NT2/D1 (cell line): ENCODE measurements at regions not wholly inside any gene's neighbourhood (a gene's known extent, or its start where the extent isn't known, plus 50 kb on each side); places are given as distances from the start of the nearest gene placed in this dataset.
"Not testable (repeated sequence)": the region's sequence is repeated elsewhere in the genome, so short reads cannot be mapped to it uniquely, and the experiment has no call there.

Experiments used
- DNase-seq: peaks from one replicate; pipeline ENCODE4 v3.0.0-alpha.2; 2011; ENCODE audit warnings: low read depth, low spot score
- H3K27me3 ChIP-seq: 2 replicates; pipeline ENCODE4 v1.6.0; 2011; ENCODE audit warnings: mild to moderate bottlenecking; ENCODE audit not compliant: insufficient read length, insufficient read depth
- H3K36me3 ChIP-seq: 2 replicates; pipeline ENCODE4 v1.6.1; 2011; ENCODE audit warnings: mild to moderate bottlenecking, low read length, mixed read lengths; ENCODE audit not compliant: insufficient read depth, insufficient read length
- H3K4me1 ChIP-seq: 2 replicates; pipeline ENCODE4 v1.5.1; 2011; ENCODE audit not compliant: insufficient read depth, insufficient read length
- H3K4me3 ChIP-seq: 2 replicates; pipeline ENCODE4 v1.5.1; 2011; ENCODE audit warnings: low read depth; ENCODE audit not compliant: insufficient read length
- H3K9ac ChIP-seq: 2 replicates; pipeline ENCODE4 v1.6.0; 2011; ENCODE audit warnings: low read depth; ENCODE audit not compliant: insufficient read length
- H3K9me3 ChIP-seq: 2 replicates; pipeline ENCODE4 v1.5.1; 2011; ENCODE audit warnings: mild to moderate bottlenecking, low read length; ENCODE audit not compliant: insufficient read depth
- SUZ12 ChIP-seq: IDR thresholded peaks from 2 replicates; pipeline ENCODE4 v1.6.1; 2011; ENCODE audit not compliant: insufficient read length, insufficient read depth; ENCODE audit errors: extremely low read depth
- YY1 ChIP-seq: IDR thresholded peaks from 2 replicates; pipeline ENCODE4 v1.6.1; 2011; ENCODE audit not compliant: insufficient read length, insufficient read depth
- ZNF274 ChIP-seq: IDR thresholded peaks from 2 replicates; pipeline ENCODE4 v1.6.1; 2011; ENCODE audit warnings: mild to moderate bottlenecking, low read depth, low read length

- Histone ChIP-seq H3K4me1 (no peaks in the 10 kb centered on the region), H3K9me3 (peaks cover 4% of the 10 kb centered on the region; the same call in 1 of the 2 replicates), H3K36me3 (no peaks in the 10 kb centered on the region), H3K4me3 (no peak overlapping the region), H3K9ac (no peak overlapping the region), H3K27me3 (no peaks in the 10 kb centered on the region)
- TF ChIP-seq ZNF274 (no peak), SUZ12 (no peak), YY1 (no peak)
- DNase-seq: no peak
Observed at GRCh38 chr5:67802766-67803165, 412.8 kb upstream of the PIK3R1 start.

- H3K4me1 ChIP-seq: no peaks in the 10 kb centered on the region
- no peak overlapping the region for H3K9ac ChIP-seq
- no peaks in the 10 kb centered on the region for H3K27me3 ChIP-seq
- TF ChIP-seq SUZ12 (no peak), ZNF274 (no peak), YY1 (no peak)
- no peak for DNase-seq
- no peak overlapping the region for H3K4me3 ChIP-seq
- H3K9me3 ChIP-seq: peaks cover 4% of the 10 kb centered on the region; the same call in 1 of the 2 replicates
- no peaks in the 10 kb centered on the region for H3K36me3 ChIP-seq
Observed at GRCh38 chr5:67799732-67800234, 415.8 kb upstream of the PIK3R1 start.

- H3K27me3 ChIP-seq, H3K9me3 ChIP-seq, H3K4me3 ChIP-seq, H3K4me1 ChIP-seq, DNase-seq, H3K9ac ChIP-seq, H3K36me3 ChIP-seq: not testable (repeated sequence)
Observed at GRCh38 chr5:67798470-67798869, 417.1 kb upstream of the PIK3R1 start.

GRCh38 chr5:67795781-67796477, 419.6 kb upstream of the PIK3R1 start:
- DNase-seq: no peak
- no peaks in the 10 kb centered on the region; the same call in 1 of the 2 replicates for H3K9me3 ChIP-seq
- no peak for TF ChIP-seq YY1
- no peak for TF ChIP-seq SUZ12
- no peak for TF ChIP-seq ZNF274
- no peaks in the 10 kb centered on the region for H3K4me1 ChIP-seq
- H3K4me3 ChIP-seq: no peak overlapping the region
- H3K27me3 ChIP-seq: no peaks in the 10 kb centered on the region
- H3K36me3 ChIP-seq: no peaks in the 10 kb centered on the region
- no peak overlapping the region for H3K9ac ChIP-seq

- Histone ChIP-seq H3K9me3 (no peaks in the 10 kb centered on the region; the same call in 1 of the 2 replicates), H3K4me1 (no peaks in the 10 kb centered on the region), H3K4me3 (no peak overlapping the region), H3K27me3 (no peaks in the 10 kb centered on the region), H3K9ac (no peak overlapping the region), H3K36me3 (no peaks in the 10 kb centered on the region)
- DNase-seq: no peak
- TF ChIP-seq SUZ12 (no peak), YY1 (no peak), ZNF274 (no peak)
Observed at GRCh38 chr5:67793966-67794365, 421.6 kb upstream of the PIK3R1 start.

GRCh38 chr5:67793418-67793817, 422.1 kb upstream of the PIK3R1 start:
- no peak for DNase-seq
- TF ChIP-seq YY1: no peak
- TF ChIP-seq SUZ12: no peak
- no peak for TF ChIP-seq ZNF274
- Histone ChIP-seq H3K4me3 (no peak overlapping the region), H3K36me3 (no peaks in the 10 kb centered on the region), H3K9me3 (no peaks in the 10 kb centered on the region; the same call in 1 of the 2 replicates), H3K9ac (no peak overlapping the region), H3K27me3 (no peaks in the 10 kb centered on the region), H3K4me1 (no peaks in the 10 kb centered on the region)

GRCh38 chr5:67792891-67793290, 422.7 kb upstream of the PIK3R1 start:
- H3K4me1 ChIP-seq: no peaks in the 10 kb centered on the region
- no peak overlapping the region for H3K4me3 ChIP-seq
- no peak for DNase-seq
- no peak for TF ChIP-seq ZNF274
- H3K36me3 ChIP-seq: no peaks in the 10 kb centered on the region
- H3K9me3 ChIP-seq: no peaks in the 10 kb centered on the region; the same call in 1 of the 2 replicates
- H3K27me3 ChIP-seq: no peaks in the 10 kb centered on the region
- H3K9ac ChIP-seq: no peak overlapping the region
